Cardiac muscle cell (in vitro differentiated cells and primary cell): ENCODE measurements at regions not wholly inside any gene's neighbourhood (a gene's known extent, or its start where the extent isn't known, plus 50 kb on each side); places are given as distances from the start of the nearest gene placed in this dataset.
"Not testable (repeated sequence)": the region's sequence is repeated elsewhere in the genome, so short reads cannot be mapped to it uniquely, and the experiment has no call there.

ENCODE experiments used
- DNase-seq, 2 donors: peaks; one replicate each; pipeline versions ENCODE4 v3.0.0 to v3.0.0-alpha.2; 2010 to 2017; ENCODE audit warnings: low read depth in 1 of 2, low spot score in 1 of 2
- H3K27ac ChIP-seq: fragments of 200-600 bp; sonication (generic); 2 replicates; pipeline ENCODE4 v1.5.1; 2016
- H3K27me3 ChIP-seq: fragments of 200-600 bp; sonication (generic); 2 replicates; pipeline ENCODE4 v1.6.0; 2016; ENCODE audit warnings: control low read depth
- H3K36me3 ChIP-seq: fragments of 200-600 bp; sonication (generic); 2 replicates; pipeline ENCODE4 v1.5.1; 2016; ENCODE audit warnings: control low read depth
- H3K4me1 ChIP-seq: fragments of 200-600 bp; sonication (generic); 2 replicates; pipeline ENCODE4 v1.8.1; 2017; ENCODE audit warnings: low read depth, mild to moderate bottlenecking, mixed run types
- H3K4me3 ChIP-seq: fragments of 200-600 bp; sonication (generic); 2 replicates; pipeline ENCODE4 v1.5.1; 2016; ENCODE audit warnings: mild to moderate bottlenecking
- H3K9me3 ChIP-seq: fragments of 200-600 bp; sonication (generic); 2 replicates; pipeline ENCODE4 v1.5.1; 2017; ENCODE audit warnings: low read depth, mild to moderate bottlenecking, control low read depth
- TF ChIP-seq, protein P1 (sequence below): IDR thresholded peaks from 2 replicates; pipeline ENCODE4 v1.5.1; 2012; ENCODE audit warnings: low read depth, mild to moderate bottlenecking, low read length

DNA sequence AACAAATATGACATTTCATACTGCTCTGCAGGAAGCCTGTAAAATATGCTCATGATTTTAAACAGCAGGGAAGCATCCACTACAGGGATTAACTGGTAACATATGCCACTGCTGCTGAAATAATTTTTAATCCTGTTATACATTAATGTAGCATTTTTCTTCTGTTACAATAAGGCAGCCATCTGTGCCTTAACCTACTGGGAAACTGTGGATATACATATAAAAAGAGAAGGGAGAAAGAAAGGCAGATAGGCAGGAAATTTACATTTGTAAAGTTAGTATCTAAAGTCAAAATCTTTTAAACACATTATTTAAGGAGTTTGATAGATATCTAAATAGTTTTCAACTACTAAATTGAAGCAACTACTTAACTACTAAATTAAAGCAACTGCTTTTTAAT, 514.6 kb upstream of the KLHL4 start:
- Histone ChIP-seq H3K4me1 (peaks cover 4% of the 10 kb centered on the region), H3K9me3 (no peaks in the 10 kb centered on the region), H3K27ac (no peak overlapping the region), H3K36me3 (no peaks in the 10 kb centered on the region), H3K27me3 (no peaks in the 10 kb centered on the region), H3K4me3 (no peak overlapping the region)
- TF ChIP-seq, protein P1, sequence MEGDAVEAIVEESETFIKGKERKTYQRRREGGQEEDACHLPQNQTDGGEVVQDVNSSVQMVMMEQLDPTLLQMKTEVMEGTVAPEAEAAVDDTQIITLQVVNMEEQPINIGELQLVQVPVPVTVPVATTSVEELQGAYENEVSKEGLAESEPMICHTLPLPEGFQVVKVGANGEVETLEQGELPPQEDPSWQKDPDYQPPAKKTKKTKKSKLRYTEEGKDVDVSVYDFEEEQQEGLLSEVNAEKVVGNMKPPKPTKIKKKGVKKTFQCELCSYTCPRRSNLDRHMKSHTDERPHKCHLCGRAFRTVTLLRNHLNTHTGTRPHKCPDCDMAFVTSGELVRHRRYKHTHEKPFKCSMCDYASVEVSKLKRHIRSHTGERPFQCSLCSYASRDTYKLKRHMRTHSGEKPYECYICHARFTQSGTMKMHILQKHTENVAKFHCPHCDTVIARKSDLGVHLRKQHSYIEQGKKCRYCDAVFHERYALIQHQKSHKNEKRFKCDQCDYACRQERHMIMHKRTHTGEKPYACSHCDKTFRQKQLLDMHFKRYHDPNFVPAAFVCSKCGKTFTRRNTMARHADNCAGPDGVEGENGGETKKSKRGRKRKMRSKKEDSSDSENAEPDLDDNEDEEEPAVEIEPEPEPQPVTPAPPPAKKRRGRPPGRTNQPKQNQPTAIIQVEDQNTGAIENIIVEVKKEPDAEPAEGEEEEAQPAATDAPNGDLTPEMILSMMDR = no peak
- no peak for DNase-seq

DNA sequence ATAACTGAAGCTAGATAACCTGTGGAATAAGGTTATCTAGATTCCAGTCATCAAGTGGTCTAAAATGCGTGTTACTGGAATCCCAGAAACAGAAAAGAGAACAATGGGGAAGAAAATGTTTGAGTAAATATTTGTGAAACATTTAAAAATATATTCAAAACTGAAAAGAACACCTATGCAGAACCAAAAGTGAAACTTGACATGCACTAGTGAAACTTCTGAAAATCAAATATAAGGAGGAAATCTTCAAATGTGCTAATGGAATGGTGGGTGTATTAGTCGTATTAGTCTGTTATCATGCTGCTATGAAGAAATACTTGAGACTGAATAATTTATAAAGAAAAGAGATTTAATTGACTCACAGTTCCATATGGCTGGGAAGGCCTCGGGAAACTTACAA, 512.4 kb upstream of the KLHL4 start:
- H3K36me3 ChIP-seq = no peaks in the 10 kb centered on the region
- no peak overlapping the region for H3K27ac ChIP-seq
- H3K9me3 ChIP-seq = no peaks in the 10 kb centered on the region
- DNase-seq = no peak
- H3K27me3 ChIP-seq = no peaks in the 10 kb centered on the region
- H3K4me3 ChIP-seq = no peak overlapping the region
- H3K4me1 ChIP-seq = no peaks in the 10 kb centered on the region
- TF ChIP-seq, protein P1 = no peak

DNA sequence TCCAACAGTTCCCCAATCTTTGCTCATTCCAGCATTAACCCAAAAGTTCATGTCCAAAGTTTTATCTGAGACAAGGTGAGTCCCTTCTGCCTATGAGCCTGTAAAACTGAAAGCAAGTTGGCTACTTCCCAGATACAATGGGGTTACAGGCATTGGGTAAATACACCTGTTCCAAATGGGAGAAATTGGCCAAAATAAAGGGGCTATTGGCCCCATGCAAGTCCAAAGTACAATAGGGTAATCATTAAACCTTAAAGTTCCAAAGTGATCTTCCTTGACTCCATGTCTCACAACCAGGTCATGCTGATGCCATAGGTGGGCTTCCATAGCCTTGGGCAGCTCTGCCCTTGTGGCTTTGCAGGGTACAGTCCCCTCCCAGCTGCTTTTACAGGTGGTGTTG, 511.7 kb upstream of the KLHL4 start:
- Histone ChIP-seq H3K4me1 (no peaks in the 10 kb centered on the region), H3K36me3 (no peaks in the 10 kb centered on the region), H3K27ac (no peak overlapping the region), H3K27me3 (no peaks in the 10 kb centered on the region), H3K9me3 (no peaks in the 10 kb centered on the region), H3K4me3 (no peak overlapping the region)
- DNase-seq = no peak
- TF ChIP-seq, protein P1 = no peak

DNA sequence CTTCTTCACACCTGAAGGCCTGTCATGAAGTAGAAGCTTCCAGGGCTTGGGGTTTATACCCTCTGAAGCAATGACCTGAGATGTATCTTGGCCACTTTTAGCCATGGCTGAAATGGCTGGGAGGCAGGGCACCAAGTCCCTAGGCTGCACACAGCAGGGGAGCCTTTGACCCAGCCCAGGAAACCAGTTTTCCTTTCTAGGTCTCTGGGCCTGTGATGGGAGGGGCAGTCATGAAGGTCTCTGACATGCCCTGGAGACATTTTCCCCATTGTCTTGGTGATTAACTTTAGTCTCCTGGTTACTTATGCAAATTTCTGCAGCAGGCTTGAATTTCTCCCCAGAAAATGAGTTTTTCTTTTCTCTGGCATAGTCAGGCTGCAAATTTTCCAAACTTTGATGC, 511.0 kb upstream of the KLHL4 start:
- no peak overlapping the region for H3K4me3 ChIP-seq
- H3K27me3 ChIP-seq = no peaks in the 10 kb centered on the region
- H3K9me3 ChIP-seq = no peaks in the 10 kb centered on the region
- no peak for DNase-seq
- no peak overlapping the region for H3K27ac ChIP-seq
- H3K4me1 ChIP-seq = no peaks in the 10 kb centered on the region
- H3K36me3 ChIP-seq = no peaks in the 10 kb centered on the region
- TF ChIP-seq, protein P1 = no peak

DNA sequence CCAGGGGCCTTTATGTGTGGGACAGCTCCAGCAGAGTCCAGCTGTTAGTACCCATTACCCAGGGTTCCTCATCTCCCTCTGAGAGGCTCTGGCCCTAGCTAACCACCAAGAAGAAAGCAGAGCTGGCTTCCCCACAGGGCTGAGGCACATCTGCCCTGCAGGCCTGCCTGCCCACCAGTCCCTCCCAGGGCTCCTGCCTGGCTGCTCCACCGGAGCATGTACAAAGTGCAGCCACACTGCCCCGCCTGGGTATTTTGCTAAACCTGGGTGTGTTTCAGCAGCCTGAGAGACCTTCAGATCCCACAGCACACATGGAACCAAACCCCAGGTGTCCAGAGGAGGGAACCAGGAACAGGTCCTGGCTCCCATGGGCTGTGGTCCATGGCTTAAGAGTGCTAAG, 500.4 kb upstream of the KLHL4 start:
- no peaks in the 10 kb centered on the region for H3K4me1 ChIP-seq
- no peak overlapping the region for H3K4me3 ChIP-seq
- TF ChIP-seq, protein P1 = no peak
- DNase-seq = no peak
- H3K36me3 ChIP-seq = no peaks in the 10 kb centered on the region
- no peaks in the 10 kb centered on the region for H3K27me3 ChIP-seq
- no peak overlapping the region for H3K27ac ChIP-seq
- no peaks in the 10 kb centered on the region for H3K9me3 ChIP-seq

DNA sequence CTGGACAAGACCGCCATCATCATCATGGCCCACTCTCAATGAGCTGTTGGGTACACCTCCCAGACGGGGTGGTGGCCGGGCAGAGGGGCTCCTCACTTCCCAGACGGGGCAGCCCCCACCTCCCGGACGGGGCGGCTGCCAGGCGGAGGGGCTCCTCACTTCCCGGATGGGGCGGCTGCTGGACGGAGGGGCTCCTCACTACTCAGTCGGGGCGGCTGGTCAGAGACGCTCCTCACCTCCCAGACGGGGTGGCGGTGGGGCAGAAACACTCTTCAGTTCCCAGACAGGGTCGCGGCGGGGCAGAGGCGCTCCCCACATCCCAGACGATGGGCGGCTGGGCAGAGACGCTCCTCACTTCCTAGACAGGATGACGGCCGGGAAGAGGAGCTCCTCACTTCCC, 484.5 kb upstream of the KLHL4 start:
- DNase-seq, H3K27ac ChIP-seq, H3K36me3 ChIP-seq, H3K27me3 ChIP-seq, H3K4me1 ChIP-seq, H3K4me3 ChIP-seq, H3K9me3 ChIP-seq: not testable (repeated sequence)
